T47D (cell line): ENCODE measurements at regions not wholly inside any gene's neighbourhood (a gene's known extent, or its start where the extent isn't known, plus 50 kb on each side); places are given as distances from the start of the nearest gene placed in this dataset.

Source experiments
- DNase-seq, 2 experiments: peaks; one replicate each; pipeline versions ENCODE4 v3.0.0 to v3.0.0-alpha.2; 2011 to 2012; ENCODE audit warnings: low read depth in 1 of 2, low spot score in 1 of 2
- JUND ChIP-seq: IDR thresholded peaks from 2 replicates; pipeline ENCODE4 v1.6.1; 2012; ENCODE audit warnings: low read depth
- in situ Hi-C: cut with HindIII; loops from 2 replicates; pipeline ENCODE4 v1.10.0; 2016; ENCODE audit warnings: low sequenced_read_pairs, low pct_unique_long_range_greater_than_20kb

- no peak for TF ChIP-seq JUND
- in situ Hi-C loops, result no loop called here
- DNase-seq, result no peak
Measured at GRCh38 chr7:108974641-108975040, 405.0 kb downstream of the DNAJB9 start.

GRCh38 chr7:108985037-108985436, 415.4 kb downstream of the DNAJB9 start:
- TF ChIP-seq JUND, result no peak
- DNase-seq, result no peak
- in situ Hi-C loops, result no loop called here

- no peak for TF ChIP-seq JUND
Measured at GRCh38 chr7:108989319-108989718, 419.6 kb downstream of the DNAJB9 start.

GRCh38 chr7:108997480-108997879, 427.8 kb downstream of the DNAJB9 start:
- DNase-seq, result no peak
- in situ Hi-C loops, result no loop called here
- no peak for TF ChIP-seq JUND

More at GRCh38 chr7:108989319-108989718, 419.6 kb downstream of the DNAJB9 start:
- in situ Hi-C loops, result no loop called here
- no peak for DNase-seq

GRCh38 chr7:109003742-109004141, 434.1 kb downstream of the DNAJB9 start:
- no peak for DNase-seq
- no peak for TF ChIP-seq JUND
- in situ Hi-C loops, result no loop called here

GRCh38 chr7:109009636-109010035, 440.0 kb downstream of the DNAJB9 start:
- in situ Hi-C loops, result no loop called here
- DNase-seq, result peak in 1 of 2 experiments; percentile 54
- TF ChIP-seq JUND, result no peak

- TF ChIP-seq JUND, result no peak
- in situ Hi-C loops, result no loop called here
- no peak for DNase-seq
Measured at GRCh38 chr7:109020251-109020650, 450.6 kb downstream of the DNAJB9 start.

GRCh38 chr7:109021390-109021789, 451.7 kb downstream of the DNAJB9 start:
- in situ Hi-C loops, result no loop called here
- no peak for DNase-seq
- TF ChIP-seq JUND, result no peak

GRCh38 chr7:109029866-109030265, 460.2 kb downstream of the DNAJB9 start:
- DNase-seq, result no peak
- in situ Hi-C loops, result no loop called here
- no peak for TF ChIP-seq JUND

- TF ChIP-seq JUND, result no peak
- in situ Hi-C loops, result no loop called here
- DNase-seq, result no peak
Measured at GRCh38 chr7:109044691-109045090, 475.0 kb downstream of the DNAJB9 start.

- in situ Hi-C loops, result no loop called here
- DNase-seq, result no peak
- TF ChIP-seq JUND, result no peak
Measured at GRCh38 chr7:109049366-109049765, 479.7 kb downstream of the DNAJB9 start.

GRCh38 chr7:109059089-109059488, 489.4 kb downstream of the DNAJB9 start:
- TF ChIP-seq JUND, result no peak
- no peak for DNase-seq
- in situ Hi-C loops, result no loop called here

- no peak for TF ChIP-seq JUND
- DNase-seq, result no peak
- in situ Hi-C loops, result no loop called here
Measured at GRCh38 chr7:109062798-109063197, 493.1 kb downstream of the DNAJB9 start.

GRCh38 chr7:109073543-109073942, 503.9 kb downstream of the DNAJB9 start:
- TF ChIP-seq JUND, result no peak
- DNase-seq, result no peak
- in situ Hi-C loops, result no loop called here
